ENCODE measurements at regions not wholly inside any gene's neighbourhood (a gene's known extent, or its start where the extent isn't known, plus 50 kb on each side); places are given as distances from the start of the nearest gene placed in this dataset.

DNA sequence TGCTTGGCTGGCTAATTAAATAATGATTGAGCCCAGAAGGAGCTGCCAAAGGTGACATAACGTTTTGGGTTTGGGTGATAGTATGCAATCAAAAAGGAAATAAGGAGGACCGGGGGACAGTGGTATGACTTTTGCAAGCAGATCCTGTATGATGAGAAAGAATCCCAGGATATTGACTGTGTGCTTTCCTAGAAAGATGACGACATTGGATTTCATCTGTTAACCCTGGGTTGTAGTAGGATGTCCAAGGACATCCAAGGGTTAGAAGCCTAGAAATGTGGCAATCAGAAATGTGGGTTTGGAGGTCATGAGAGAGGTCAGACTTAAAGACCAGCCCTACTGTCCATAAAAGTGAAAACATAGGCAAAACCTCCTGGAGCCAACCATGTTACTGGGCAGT is 50.3 kb upstream of the HMHB1 start:
- H3K9me3 Mint-ChIP-seq = no peaks in the 10 kb centered on the region
- H3K36me3 Mint-ChIP-seq = no peaks in the 10 kb centered on the region
- H3K27ac Mint-ChIP-seq = no peak overlapping the region
- ATAC-seq (no peak), DNase-seq (ENCODE audit: low spot score in 2 of 2) (no peak)

DNA sequence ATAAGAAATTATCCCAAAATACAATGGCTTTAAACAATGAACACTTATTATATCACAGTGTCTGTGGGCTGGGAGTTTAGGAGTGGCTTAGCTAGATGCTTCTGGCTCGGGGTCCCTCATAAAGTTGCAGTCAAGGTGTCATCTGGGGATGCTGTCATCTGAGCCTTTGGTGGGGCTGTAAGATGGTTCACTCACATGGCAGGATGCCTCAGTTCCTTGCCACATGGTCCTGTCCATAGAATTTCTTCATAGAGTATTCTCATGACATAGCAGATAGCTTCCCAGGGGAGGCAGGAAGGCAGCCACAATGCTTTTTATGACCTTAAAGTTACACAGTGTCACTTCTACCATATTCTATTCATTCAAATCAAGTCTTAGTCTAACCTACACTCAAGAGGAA is 51.2 kb upstream of the HMHB1 start:
- Mint-ChIP-seq H3K27ac (no peak overlapping the region), H3K9me3 (no peaks in the 10 kb centered on the region), H3K36me3 (no peaks in the 10 kb centered on the region)
- DNase-seq (ENCODE audit: low spot score in 2 of 2) = no peak
- ATAC-seq = no peak

DNA sequence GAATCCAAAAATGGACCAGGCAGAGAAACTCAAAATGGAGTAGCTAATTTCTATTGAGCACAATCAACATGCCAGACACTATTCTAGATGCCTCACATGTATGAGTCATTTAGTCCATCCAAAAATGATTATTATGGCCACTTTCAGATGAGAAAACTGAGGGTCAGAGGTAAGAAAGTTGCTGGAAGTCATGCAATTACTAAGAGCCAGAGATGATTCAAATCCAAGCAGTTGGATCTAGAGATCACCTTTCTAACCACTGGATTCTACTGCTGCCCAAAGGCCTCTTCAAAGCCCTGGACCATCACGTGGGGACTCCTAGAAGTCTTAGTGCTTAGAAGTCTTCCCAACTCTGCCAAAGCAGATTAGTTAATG is 51.8 kb upstream of the HMHB1 start:
- ATAC-seq (peak; percentile 34 to 54), DNase-seq (ENCODE audit: low spot score in 2 of 2) (no peak)
- H3K27ac Mint-ChIP-seq = no peak overlapping the region
- H3K9me3 Mint-ChIP-seq = no peaks in the 10 kb centered on the region
- H3K36me3 Mint-ChIP-seq = no peaks in the 10 kb centered on the region

DNA sequence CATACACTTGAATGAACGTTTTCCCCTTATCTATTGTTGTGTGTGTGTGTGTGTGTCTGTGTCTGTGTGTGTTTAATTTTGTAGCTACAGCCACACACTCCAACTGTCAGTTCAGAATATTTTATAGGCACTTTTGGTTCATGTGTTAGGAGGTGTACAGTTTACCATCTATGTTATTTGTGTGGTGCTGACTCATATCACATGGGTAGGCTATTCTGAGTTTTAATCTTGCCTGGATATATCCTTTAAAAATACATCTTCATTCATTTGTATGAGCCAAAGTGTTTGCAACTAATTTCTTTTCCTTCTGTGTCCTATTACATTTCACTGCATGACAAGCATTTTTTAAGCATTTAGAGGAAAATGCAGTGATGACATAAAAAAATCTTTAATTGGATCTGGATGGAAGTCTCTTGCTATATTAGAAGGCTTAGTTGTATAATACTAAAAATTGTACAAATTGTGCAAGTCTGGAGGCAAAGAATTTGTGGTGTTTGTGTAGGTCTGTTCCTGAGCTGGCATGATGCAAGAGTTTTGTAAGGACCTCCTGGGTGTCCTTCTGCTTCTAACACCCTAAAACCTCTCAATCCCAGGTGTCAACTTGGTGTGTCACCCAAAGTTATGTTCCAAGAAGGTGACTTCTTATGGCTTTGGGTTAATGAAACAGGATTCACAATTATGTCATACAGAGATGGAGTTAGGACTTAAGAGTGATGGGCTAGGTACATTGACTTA is 52.4 kb upstream of the HMHB1 start:
- Mint-ChIP-seq H3K36me3 (no peaks in the 10 kb centered on the region), H3K27ac (no peak overlapping the region), H3K9me3 (no peaks in the 10 kb centered on the region)
- DNase-seq (ENCODE audit: low spot score in 2 of 2) = no peak
- peak in 1 of 2 donors; percentile 3 for ATAC-seq

DNA sequence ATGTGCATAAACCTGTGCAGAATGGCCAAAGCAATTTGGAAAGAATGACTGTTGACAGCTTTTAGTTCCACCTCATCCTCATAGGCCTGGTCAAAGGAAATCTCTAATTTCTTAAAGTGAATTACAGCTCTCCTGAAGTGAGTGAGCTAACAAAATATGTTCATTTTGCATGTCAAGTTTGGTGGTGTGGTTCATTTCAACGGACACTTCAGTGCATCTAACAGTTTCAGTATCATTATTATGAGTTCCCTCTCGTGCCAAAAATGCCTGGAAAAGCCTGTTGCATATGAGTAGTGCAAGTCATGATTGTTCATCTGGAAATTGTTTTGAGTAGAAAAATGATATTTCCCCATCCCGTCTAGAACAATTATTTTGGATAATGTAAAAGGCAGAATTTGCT is 53.2 kb upstream of the HMHB1 start:
- no peak for ATAC-seq
- H3K36me3 Mint-ChIP-seq = no peaks in the 10 kb centered on the region
- H3K9me3 Mint-ChIP-seq = no peaks in the 10 kb centered on the region
- DNase-seq (ENCODE audit: low spot score in 2 of 2) = no peak
- no peak overlapping the region for H3K27ac Mint-ChIP-seq

DNA sequence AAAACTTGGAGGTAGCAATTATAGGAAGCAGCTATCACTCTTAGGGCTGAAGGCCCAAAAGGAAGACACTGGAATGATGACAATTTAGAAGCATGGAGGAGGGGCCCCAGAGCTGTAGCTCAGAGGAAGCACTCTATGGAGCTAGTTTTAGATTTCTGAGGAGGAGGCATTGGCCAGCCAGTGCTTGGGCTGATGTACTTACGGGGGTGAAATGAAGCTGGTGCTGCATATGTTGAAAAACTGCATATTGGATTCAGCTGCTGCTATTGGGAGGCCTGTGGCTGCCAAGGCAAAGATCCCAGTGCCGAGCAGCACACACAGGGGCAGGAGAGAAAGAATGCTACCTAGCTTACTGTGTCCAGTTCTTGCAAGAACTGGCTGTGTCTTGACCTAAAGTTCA is 53.9 kb upstream of the HMHB1 start:
- H3K36me3 Mint-ChIP-seq = no peaks in the 10 kb centered on the region
- no peak for ATAC-seq
- no peak overlapping the region for H3K27ac Mint-ChIP-seq
- DNase-seq (ENCODE audit: low spot score in 2 of 2) = no peak
- no peaks in the 10 kb centered on the region for H3K9me3 Mint-ChIP-seq

DNA sequence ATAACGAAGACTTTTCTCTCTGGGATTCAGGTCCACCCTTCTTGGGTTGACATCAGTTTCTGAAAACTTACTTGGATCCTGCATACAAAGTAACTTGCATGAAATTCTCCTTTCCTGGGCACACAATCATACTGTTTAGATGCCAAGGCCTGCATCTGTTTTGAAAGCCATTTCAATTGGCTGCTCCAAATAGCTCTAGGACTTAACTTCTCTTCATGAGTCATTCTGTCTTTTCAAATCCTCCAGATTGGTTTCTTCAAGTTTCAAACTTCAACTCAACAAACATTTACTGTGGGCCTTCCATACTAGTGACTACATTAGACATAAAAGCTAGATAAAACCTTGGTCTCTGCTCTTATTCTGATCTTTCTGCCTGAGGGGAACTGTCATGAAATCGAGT is 54.8 kb upstream of the HMHB1 start:
- Mint-ChIP-seq H3K36me3 (no peaks in the 10 kb centered on the region), H3K27ac (no peak overlapping the region), H3K9me3 (no peaks in the 10 kb centered on the region)
- DNase-seq (ENCODE audit: low spot score in 2 of 2) (no peak), ATAC-seq (no peak)

DNA sequence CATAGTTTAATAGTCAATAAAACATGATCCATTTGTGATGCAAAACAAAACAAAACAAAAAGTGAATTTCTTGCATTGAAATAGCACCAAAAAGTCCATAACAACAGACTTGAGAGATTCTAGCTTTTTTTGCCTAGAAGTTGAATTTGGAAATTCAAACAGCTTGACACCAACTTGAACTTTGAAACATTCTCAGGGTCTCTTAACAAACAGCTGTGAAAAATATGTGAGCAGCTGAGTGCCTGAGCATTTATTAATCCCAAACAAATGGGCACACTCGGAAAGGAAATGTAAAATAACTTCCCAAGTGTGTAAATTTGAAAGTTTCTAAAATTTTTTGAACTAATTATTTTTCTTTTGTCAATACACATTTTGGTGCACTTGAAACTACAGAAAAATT is 56.0 kb upstream of the HMHB1 start:
- H3K9me3 Mint-ChIP-seq = no peaks in the 10 kb centered on the region

DNA sequence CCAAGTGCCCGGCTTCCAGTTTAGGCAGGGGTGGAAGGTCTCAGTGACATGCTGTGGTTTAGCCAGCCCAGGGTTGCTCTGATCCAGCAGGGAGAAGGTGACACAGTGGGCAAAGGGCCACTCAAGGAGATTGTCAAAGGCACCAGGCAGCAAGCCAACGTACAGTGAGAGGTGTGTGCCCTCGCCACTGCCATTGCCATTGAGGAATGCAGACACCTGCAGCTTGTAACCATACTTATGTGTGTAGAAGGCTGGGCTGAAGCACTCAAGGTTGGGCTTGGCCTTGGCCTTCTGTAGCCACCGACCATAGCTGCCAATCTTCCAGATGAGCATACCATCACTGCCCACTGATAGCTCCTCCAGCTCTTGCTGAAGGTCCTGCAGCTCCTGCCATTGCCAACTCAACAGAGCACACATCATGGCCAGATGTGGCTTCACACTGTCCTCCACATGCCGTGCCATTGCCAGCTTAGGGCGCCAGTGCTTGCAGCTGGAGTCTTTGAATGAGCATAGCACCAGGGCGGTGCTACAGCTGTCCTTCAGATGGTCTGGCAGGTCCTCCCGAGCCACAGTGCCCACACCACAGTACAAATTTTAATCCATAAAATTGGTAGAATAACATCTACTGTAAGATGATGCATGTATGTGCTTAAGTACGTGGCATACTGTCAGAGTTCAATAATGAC is 59.7 kb upstream of the HMHB1 start:
- Mint-ChIP-seq H3K36me3 (no peaks in the 10 kb centered on the region), H3K9me3 (no peaks in the 10 kb centered on the region), H3K27ac (no peak overlapping the region)
- ATAC-seq (no peak), DNase-seq (ENCODE audit: low spot score in 2 of 2) (no peak)

More for the DNA sequence above, 56.0 kb upstream of the HMHB1 start:
- Mint-ChIP-seq H3K36me3 (no peaks in the 10 kb centered on the region), H3K27ac (no peak overlapping the region)
- no peak for ATAC-seq
- DNase-seq (ENCODE audit: low spot score in 2 of 2) = no peak

DNA sequence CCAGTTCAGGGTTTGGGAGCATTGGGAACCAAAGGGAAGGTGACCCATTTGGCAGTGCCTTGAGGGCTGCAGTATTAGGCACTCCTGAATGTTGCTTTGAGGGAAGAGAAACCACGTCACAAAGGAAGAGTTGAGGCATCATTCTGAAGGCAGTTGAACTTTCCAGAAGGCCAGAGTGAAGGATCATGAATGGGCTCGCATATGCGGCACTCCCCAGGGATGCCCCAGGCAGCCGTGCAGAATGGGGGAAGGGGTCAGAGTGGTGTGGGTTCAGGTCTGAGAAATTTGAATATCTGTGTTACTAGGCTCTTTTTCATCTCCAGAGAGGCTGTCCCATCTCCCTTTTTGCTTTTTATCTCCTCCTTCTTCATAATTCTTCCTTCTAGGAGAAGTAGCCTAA is 60.6 kb upstream of the HMHB1 start:
- Mint-ChIP-seq H3K27ac (no peak overlapping the region), H3K9me3 (no peaks in the 10 kb centered on the region), H3K36me3 (no peaks in the 10 kb centered on the region)
- DNase-seq (ENCODE audit: low spot score in 2 of 2) = no peak
- no peak for ATAC-seq

DNA sequence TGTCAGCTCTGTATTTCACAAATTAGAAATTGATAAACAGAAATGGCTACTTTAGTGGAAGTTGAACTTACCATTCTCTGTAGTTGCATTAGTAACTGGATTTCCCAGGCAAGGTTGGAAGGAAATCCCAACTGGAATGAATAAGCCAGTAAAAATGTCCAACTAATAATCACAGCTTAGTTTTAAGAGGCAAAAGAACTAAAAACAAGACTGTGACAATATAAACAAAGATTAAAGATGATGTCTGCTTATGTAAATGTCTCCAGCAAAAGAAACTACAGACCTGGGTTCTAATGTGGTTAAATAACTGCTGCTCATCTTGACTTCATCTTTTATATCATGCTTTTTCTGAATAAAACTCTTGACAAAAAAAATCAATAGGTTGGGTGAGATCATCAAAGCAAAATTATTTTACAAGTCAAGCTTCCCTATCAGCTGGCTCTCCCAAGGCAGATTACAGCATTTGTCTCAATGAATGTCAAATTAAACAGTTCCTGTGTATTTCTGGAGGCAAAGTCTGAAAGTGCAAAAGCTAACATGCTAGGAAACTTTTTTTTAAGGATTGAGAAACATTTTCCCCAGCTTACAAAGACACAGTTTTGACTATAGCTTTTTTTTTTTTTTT is 62.3 kb upstream of the HMHB1 start:
- no peaks in the 10 kb centered on the region for H3K9me3 Mint-ChIP-seq
- DNase-seq (ENCODE audit: low spot score in 2 of 2) (no peak), ATAC-seq (no peak)
- H3K27ac Mint-ChIP-seq = no peak overlapping the region
- no peaks in the 10 kb centered on the region for H3K36me3 Mint-ChIP-seq

DNA sequence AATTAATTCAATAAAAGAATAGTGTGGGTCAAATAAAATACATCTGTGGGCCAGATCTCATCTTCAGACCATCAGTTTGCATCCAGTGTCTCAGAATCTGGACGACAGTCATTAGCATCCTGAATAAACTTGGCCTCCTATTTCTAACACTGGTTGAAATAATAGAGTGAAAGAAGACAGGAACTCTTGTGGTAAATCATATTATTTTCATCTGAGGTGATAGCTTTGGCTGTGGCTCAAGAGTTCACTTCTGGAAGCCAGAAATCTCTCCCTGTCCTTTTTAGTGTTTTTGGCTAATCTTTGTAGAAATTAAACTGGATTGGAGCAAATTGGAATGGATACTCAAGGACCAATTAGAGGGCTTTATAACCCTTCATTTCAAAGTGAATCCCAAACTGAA is 63.4 kb upstream of the HMHB1 start:
- no peak for DNase-seq (ENCODE audit: low spot score in 2 of 2)
- no peaks in the 10 kb centered on the region for H3K9me3 Mint-ChIP-seq
- H3K36me3 Mint-ChIP-seq = no peaks in the 10 kb centered on the region
- H3K27ac Mint-ChIP-seq = no peak overlapping the region
- no peak for ATAC-seq

DNA sequence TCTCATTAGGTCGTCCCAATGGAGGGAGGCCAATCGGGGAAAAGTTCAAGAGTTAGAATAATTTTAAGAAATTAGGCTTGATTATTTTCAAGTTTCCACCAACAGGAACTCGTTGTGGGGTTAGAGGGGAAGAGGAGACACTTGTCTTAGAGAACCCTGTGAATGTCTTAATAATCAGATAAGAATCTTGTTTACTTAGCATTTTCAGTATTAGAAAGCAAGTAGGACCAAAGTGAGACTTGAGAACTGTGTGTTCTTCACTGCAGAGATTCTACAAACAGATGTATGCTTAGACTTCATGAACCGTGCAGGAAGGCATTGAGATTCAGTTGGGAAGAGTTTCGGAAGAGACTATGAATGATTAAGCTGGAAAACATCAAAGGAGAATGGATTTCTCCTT is 69.0 kb upstream of the HMHB1 start:
- no peak for ATAC-seq
- Mint-ChIP-seq H3K9me3 (no peaks in the 10 kb centered on the region), H3K27ac (no peak overlapping the region), H3K36me3 (no peaks in the 10 kb centered on the region)
- DNase-seq (ENCODE audit: low spot score in 2 of 2) = no peak

DNA sequence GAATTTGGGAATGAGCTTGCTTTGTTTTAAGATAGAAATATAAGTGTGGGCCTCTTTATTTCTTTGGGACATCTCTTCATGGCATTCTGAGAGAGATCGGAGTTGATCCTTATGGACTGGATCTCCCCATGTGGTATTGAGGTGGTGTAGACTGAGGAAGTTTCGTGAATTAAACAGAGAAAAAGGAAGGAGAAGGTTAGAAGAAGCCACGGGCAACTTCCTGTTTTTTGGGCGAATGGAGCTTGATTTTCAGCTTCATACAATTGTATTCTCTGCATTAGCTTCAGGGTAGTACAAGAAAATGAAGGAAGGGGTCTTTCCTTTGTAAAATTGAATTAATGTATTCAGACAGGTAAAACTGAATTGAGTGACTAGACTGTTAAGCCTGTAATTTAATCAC is 70.5 kb upstream of the HMHB1 start:
- Mint-ChIP-seq H3K27ac (peak overlapping the region in 1 of 2 donors; percentile 4), H3K36me3 (no peaks in the 10 kb centered on the region), H3K9me3 (no peaks in the 10 kb centered on the region)
- DNase-seq (ENCODE audit: low spot score in 2 of 2) (no peak), ATAC-seq (no peak)

DNA sequence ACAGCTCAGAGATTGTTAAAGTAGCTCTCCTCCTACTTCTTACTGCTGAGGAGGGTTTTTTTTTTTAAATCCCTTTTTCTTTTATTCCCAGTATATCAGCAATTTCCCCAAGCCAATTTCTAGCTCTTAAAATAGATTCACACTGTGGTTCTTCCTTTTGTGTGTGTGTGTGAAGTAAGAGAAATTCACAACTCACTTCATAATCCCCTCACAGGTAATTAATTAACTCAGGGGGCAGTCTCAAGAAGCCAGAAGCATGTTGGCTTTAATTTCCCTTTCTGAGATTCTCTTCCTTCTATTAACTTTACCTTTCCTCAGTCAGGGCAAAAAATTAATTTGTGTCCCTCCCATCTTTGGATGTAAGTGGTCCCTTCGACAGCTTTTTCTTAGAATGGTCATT is 71.0 kb upstream of the HMHB1 start:
- Mint-ChIP-seq H3K27ac (no peak overlapping the region), H3K9me3 (no peaks in the 10 kb centered on the region), H3K36me3 (no peaks in the 10 kb centered on the region)
- no peak for ATAC-seq
- DNase-seq (ENCODE audit: low spot score in 2 of 2) = no peak

DNA sequence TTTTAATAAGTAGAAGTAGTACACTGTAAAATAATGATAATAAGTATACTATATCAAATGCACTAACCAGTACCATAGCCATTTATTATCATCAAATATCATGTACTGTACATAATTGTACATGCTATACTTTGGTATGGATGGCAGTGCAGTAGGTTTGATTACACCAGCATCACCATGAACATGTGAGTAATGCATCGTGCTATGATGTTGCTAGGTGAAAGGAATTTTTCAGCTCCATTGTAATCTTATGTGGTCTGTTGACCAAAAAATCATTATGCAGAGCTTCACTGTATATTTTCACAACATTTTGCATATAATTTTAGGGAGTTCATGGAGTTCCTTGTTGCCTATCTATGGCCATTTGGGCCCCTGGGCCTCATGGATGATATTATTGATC is 72.2 kb upstream of the HMHB1 start:
- ATAC-seq (no peak), DNase-seq (ENCODE audit: low spot score in 2 of 2) (no peak)
- H3K27ac Mint-ChIP-seq = no peak overlapping the region
- no peaks in the 10 kb centered on the region for H3K9me3 Mint-ChIP-seq
- no peaks in the 10 kb centered on the region for H3K36me3 Mint-ChIP-seq

DNA sequence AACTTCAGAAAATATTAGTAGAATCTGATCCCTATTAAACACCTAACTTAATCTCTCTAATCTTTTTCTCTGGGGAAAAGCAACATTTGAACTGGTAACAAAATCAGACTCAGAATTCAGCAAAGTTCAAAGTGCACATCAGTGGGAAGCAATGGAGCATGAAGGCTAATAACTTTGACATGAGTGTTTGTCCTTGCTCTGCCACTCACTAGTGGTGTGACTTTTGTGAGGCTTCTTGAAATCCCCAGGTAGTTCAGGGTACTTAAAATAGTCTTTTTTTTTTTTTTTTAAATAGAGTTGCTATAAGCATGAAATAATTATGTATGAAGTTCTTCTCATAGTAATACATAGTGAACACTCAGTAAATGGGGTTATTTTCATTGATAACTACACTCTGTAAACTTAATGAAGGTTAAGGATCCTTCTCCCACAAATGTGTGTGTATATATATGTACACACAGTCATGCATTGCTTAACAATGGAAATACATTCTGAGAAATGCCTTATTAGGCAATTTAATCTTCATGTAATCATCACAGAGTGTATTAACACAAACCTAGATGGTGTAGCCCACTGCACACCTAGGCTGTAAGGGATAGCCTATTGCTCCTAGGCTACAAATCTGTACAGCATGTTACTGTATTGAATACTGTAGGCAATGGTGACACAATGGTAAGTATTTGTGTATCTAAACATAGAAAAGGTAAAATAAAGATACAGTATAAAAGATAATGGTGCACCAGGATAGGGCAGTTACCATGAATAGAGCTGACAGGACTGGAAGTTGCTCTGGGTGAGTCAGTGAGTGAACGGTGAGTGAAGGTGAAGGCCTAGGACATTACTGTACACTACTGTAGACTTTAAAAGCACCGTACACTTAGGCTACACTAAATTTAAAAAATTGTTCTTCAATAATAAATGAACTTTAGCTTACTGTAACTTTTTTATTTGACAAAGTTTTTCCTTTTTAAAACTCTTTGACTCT is 73.3 kb upstream of the HMHB1 start:
- no peak overlapping the region for H3K27ac Mint-ChIP-seq
- DNase-seq (ENCODE audit: low spot score in 2 of 2) = no peak
- H3K9me3 Mint-ChIP-seq = no peaks in the 10 kb centered on the region
- no peaks in the 10 kb centered on the region for H3K36me3 Mint-ChIP-seq
- no peak for ATAC-seq
